Retinal pigment epithelial cell (primary cell): ENCODE measurements at regions not wholly inside any gene's neighbourhood (a gene's known extent, or its start where the extent isn't known, plus 50 kb on each side); places are given as distances from the start of the nearest gene placed in this dataset.

ENCODE experiments used
- DNase-seq: peaks from one replicate; pipeline ENCODE4 v3.0.0-alpha.2; 2010; ENCODE audit warnings: low read depth
- H3K4me3 ChIP-seq: 2 replicates; pipeline ENCODE4 v1.5.1; 2011; ENCODE audit warnings: mild to moderate bottlenecking, low read length, control low read depth, moderate library complexity
- CTCF ChIP-seq: conservative IDR thresholded peaks from 2 replicates; pipeline ENCODE4 v1.5.1; 2011; ENCODE audit warnings: low read depth, low read length, control low read depth, inconsistent platforms

- TF ChIP-seq CTCF, result no peak
- DNase-seq, result no peak
- H3K4me3 ChIP-seq, result no peak overlapping the region
Measured at GRCh38 chr10:53276797-53277196, 504.2 kb upstream of the MBL2 start.

GRCh38 chr10:53269482-53269881 lies 496.9 kb upstream of the MBL2 start:
- TF ChIP-seq CTCF, result no peak
- DNase-seq, result no peak
- no peak overlapping the region for H3K4me3 ChIP-seq

GRCh38 chr10:53260213-53260612 lies 487.6 kb upstream of the MBL2 start:
- TF ChIP-seq CTCF, result no peak
- H3K4me3 ChIP-seq, result no peak overlapping the region
- DNase-seq, result no peak

GRCh38 chr10:53256623-53257022 lies 484.0 kb upstream of the MBL2 start:
- TF ChIP-seq CTCF, result no peak
- DNase-seq, result no peak
- H3K4me3 ChIP-seq, result no peak overlapping the region

- no peak overlapping the region for H3K4me3 ChIP-seq
- DNase-seq, result no peak
- no peak for TF ChIP-seq CTCF
Measured at GRCh38 chr10:53255661-53256205, 483.1 kb upstream of the MBL2 start.

- no peak for DNase-seq
- H3K4me3 ChIP-seq, result no peak overlapping the region
- TF ChIP-seq CTCF, result no peak
Measured at GRCh38 chr10:53253221-53253620, 480.6 kb upstream of the MBL2 start.

GRCh38 chr10:53239873-53240272 lies 467.3 kb upstream of the MBL2 start:
- DNase-seq, result no peak
- TF ChIP-seq CTCF, result no peak
- no peak overlapping the region for H3K4me3 ChIP-seq
